ENCODE measurements at regions not wholly inside any gene's neighbourhood (a gene's known extent, or its start where the extent isn't known, plus 50 kb on each side); places are given as distances from the start of the nearest gene placed in this dataset.

- H3K27me3 ChIP-seq (replicated peaks in 1 of 2; ENCODE audit: control insufficient read depth in 2 of 2, insufficient read depth in 2 of 2, low read length in 1 of 2) = no peaks in the 10 kb centered on the region
- TF ChIP-seq HSF1 (IDR thresholded peaks at IDR 0.05; ENCODE audit: low read depth, low read length) = no peak
- no peak for TF ChIP-seq SPI1 (IDR thresholded peaks at IDR 0.05; ENCODE audit: borderline replicate concordance, insufficient read depth, low read depth, low read length)
- no peak for TF ChIP-seq DPF2 (IDR thresholded peaks at IDR 0.05)
- no peak for TF ChIP-seq RUNX3 (IDR thresholded peaks at IDR 0.05; ENCODE audit: low read length)
- TF ChIP-seq CEBPB (IDR thresholded peaks at IDR 0.05; ENCODE audit: borderline replicate concordance in 1 of 2, low read depth in 2 of 2, low read length in 2 of 2) = no peak
- TF ChIP-seq BMI1 (IDR thresholded peaks at IDR 0.05; ENCODE audit: borderline replicate concordance) = no peak
- TF ChIP-seq MLLT1 (IDR thresholded peaks at IDR 0.05) = no peak
- no peak for TF ChIP-seq E2F4 (IDR thresholded peaks at IDR 0.05; ENCODE audit: low read depth, low read length)
- no peak for TF ChIP-seq MAX (IDR thresholded peaks at IDR 0.05; ENCODE audit: low read depth, low read length)
- no peak for TF ChIP-seq BACH1 (IDR thresholded peaks at IDR 0.05; ENCODE audit: borderline replicate concordance)
- H3K4me3 ChIP-seq = no peak overlapping the region
- DNase-seq (ENCODE audit: low read depth, low spot score) = no peak
- ChIA-PET RAD21 (ENCODE audit: unreplicated experiment) (interaction anchor here (1.4 to 5.1 kb wide), 3 partner anchors 58 to 347 kb away, joined by 4 to 23 read pairs (median 7); no protein-coding TSS in a partner anchor), SMC1A (ENCODE audit: uncharacterized antibody, unreplicated experiment) (interaction anchor here (0.7 to 4.3 kb wide), 15 partner anchors 12 to 354 kb away, joined by 3 to 25 read pairs (median 5); no protein-coding TSS in a partner anchor), POLR2A (interaction anchor here (1.0 to 1.3 kb wide), 2 partner anchors 11 to 13 kb away, joined by 3 to 4 read pairs; no protein-coding TSS in a partner anchor), CTCF (interaction anchor here (0.6 to 3.0 kb wide), 9 partner anchors 8 to 365 kb away, joined by 3 to 16 read pairs (median 3); no protein-coding TSS in a partner anchor)
- no peaks in the 10 kb centered on the region for H4K20me1 ChIP-seq (ENCODE audit: control insufficient read depth, insufficient read depth)
- H3K9ac ChIP-seq (ENCODE audit: control insufficient read depth, insufficient read depth, low read length) = no peak overlapping the region
- in situ Hi-C loops (cut with MboI) = no loop called here
- no peak overlapping the region for H2AFZ ChIP-seq (ENCODE audit: control insufficient read depth, low read depth, low read length)
- no peaks in the 10 kb centered on the region for H3K4me1 ChIP-seq (ENCODE audit: control insufficient read depth, insufficient read depth, low read length)
- H3K9me3 ChIP-seq (replicated peaks; ENCODE audit: control insufficient read depth, insufficient read depth, low read length) = no peaks in the 10 kb centered on the region; the same call in 2 of the 3 replicates
- no peak for FAIRE-seq
- intact Hi-C loops (cut with micrococcal nuclease; ENCODE audit: unreplicated experiment) = loop anchor here (5.0 kb wide), 1 partner anchor 116 kb away; no protein-coding TSS in a partner anchor
- no TSS peak for BruUV-seq (replicated peaks)
- H3K4me2 ChIP-seq (ENCODE audit: control insufficient read depth, insufficient read depth) = no peak overlapping the region
- WGBS (ENCODE audit: insufficient coverage, insufficient replicate concordance, low lambda C conversion rate, missing lambda C conversion rate) = 45% methylated on average over 2 of the region's 2 CpGs
- no peaks in the 10 kb centered on the region for H3K79me2 ChIP-seq (ENCODE audit: control insufficient read depth, insufficient read depth, low read length)
- no peak for ATAC-seq
- no peaks in the 10 kb centered on the region for H3K36me3 ChIP-seq (ENCODE audit: control insufficient read depth in 2 of 2, insufficient read depth in 2 of 2, low read length in 1 of 2)
- no peak overlapping the region for H3K27ac ChIP-seq (ENCODE audit: control insufficient read depth, insufficient read depth)
Measured at GRCh38 chr2:215565897-215566296, 130.0 kb upstream of the FN1 start.
